ENCODE measurements at regions not wholly inside any gene's neighbourhood (a gene's known extent, or its start where the extent isn't known, plus 50 kb on each side); places are given as distances from the start of the nearest gene placed in this dataset.
A peak's percentile ranks its signal among the peaks of the same experiment; 100 is the strongest.
"Not testable (repeated sequence)": the region's sequence is repeated elsewhere in the genome, so short reads cannot be mapped to it uniquely, and the experiment has no call there.

GRCh38 chr1:234770924-234771540, 161.1 kb upstream of the IRF2BP2 start:
- no peak for DNase-seq

- DNase-seq: no peak
These were observed 160.2 kb upstream of the IRF2BP2 start for GRCh38 chr1:234769986-234770795.

GRCh38 chr1:234769284-234769985, 159.5 kb upstream of the IRF2BP2 start:
- no peak for DNase-seq

- no peak for DNase-seq
These were observed 158.7 kb upstream of the IRF2BP2 start for GRCh38 chr1:234768569-234769283.

GRCh38 chr1:234768171-234768568, 158.2 kb upstream of the IRF2BP2 start:
- no peak for DNase-seq

- no peak for DNase-seq
These were observed 155.7 kb upstream of the IRF2BP2 start for GRCh38 chr1:234765672-234766071.

- no peak for DNase-seq
These were observed 155.2 kb upstream of the IRF2BP2 start for GRCh38 chr1:234765181-234765580.

- no peak for DNase-seq
These were observed 153.9 kb upstream of the IRF2BP2 start for GRCh38 chr1:234763910-234764309.

GRCh38 chr1:234763367-234763766, 153.4 kb upstream of the IRF2BP2 start:
- no peak for DNase-seq

- not testable (repeated sequence) for DNase-seq
These were observed 152.1 kb upstream of the IRF2BP2 start for GRCh38 chr1:234762127-234762526.

- DNase-seq: no peak
These were observed 150.3 kb upstream of the IRF2BP2 start for GRCh38 chr1:234760303-234760723.

- DNase-seq: no peak
These were observed 149.9 kb upstream of the IRF2BP2 start for GRCh38 chr1:234759888-234760287.

GRCh38 chr1:234758851-234759250, 148.9 kb upstream of the IRF2BP2 start:
- peak; percentile 85 for DNase-seq

GRCh38 chr1:234756857-234757256, 146.9 kb upstream of the IRF2BP2 start:
- no peak for DNase-seq

GRCh38 chr1:234756066-234756774, 146.2 kb upstream of the IRF2BP2 start:
- no peak for DNase-seq

- DNase-seq: no peak
These were observed 145.5 kb upstream of the IRF2BP2 start for GRCh38 chr1:234755449-234755863.

GRCh38 chr1:234753979-234754378, 144.0 kb upstream of the IRF2BP2 start:
- no peak for DNase-seq

GRCh38 chr1:234752927-234753326, 142.9 kb upstream of the IRF2BP2 start:
- no peak for DNase-seq

- DNase-seq: no peak
These were observed 141.7 kb upstream of the IRF2BP2 start for GRCh38 chr1:234751678-234752077.

- no peak for DNase-seq
These were observed 141.1 kb upstream of the IRF2BP2 start for GRCh38 chr1:234750922-234751627.

- no peak for DNase-seq
These were observed 138.7 kb upstream of the IRF2BP2 start for GRCh38 chr1:234748713-234749112.

- no peak for DNase-seq
These were observed 138.1 kb upstream of the IRF2BP2 start for GRCh38 chr1:234748066-234748465.

All from central memory CD4-positive, alpha-beta T cell (primary cell).